RWPE1 (cell line): ENCODE measurements at regions not wholly inside any gene's neighbourhood (a gene's known extent, or its start where the extent isn't known, plus 50 kb on each side); places are given as distances from the start of the nearest gene placed in this dataset.

ENCODE experiments used
- CTCF ChIA-PET: fragments of 350-600 bp; sonication (Branson Sonifier 250); formaldehyde crosslinking; extraction: SDS; loops from one replicate; lab custom pipeline; 2021; lab: Yijun Ruan, JAX
- POLR2A ChIA-PET: fragments of 400-600 bp; formaldehyde crosslinking; extraction: SDS; loops from one replicate; lab custom pipeline; 2020; ENCODE audit warnings: antibody characterized with exemption; ENCODE audit not compliant: low non-redundant PET; lab: Yijun Ruan, JAX
- DNase-seq: peaks from one replicate; pipeline ENCODE4 v3.0.0; 2012; ENCODE audit warnings: low spot score
- H3K27ac ChIP-seq: fragments of 450-650 bp; 2 replicates; pipeline ENCODE4 v1.5.1; 2017
- CTCF ChIP-seq: fragments of 450-650 bp; conservative IDR thresholded peaks from 2 replicates; pipeline ENCODE4 v1.5.1; 2017; ENCODE audit warnings: low read depth, mild to moderate bottlenecking

DNA sequence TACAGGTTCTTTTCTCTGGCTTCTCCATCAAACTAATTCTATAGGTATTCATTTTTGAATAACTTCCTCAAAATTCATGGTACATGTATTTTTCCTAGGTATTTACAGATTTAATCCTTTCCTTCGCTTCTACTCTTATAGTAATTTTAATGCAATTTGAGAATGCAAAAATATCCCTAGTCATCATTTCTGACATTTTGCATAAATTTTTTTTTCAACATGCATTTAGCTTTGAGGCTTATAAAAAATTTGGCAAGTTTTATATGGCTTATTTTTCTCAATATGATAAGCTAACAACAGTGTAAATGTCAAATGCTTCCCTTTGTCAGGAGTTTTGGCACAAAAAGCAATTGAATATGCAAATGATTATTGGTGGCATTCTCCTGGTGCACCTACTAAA, 872.6 kb downstream of the FLRT2 start:
- DNase-seq = no peak
- POLR2A ChIA-PET = no interaction called here
- CTCF ChIA-PET = no interaction called here
- no peak overlapping the region for H3K27ac ChIP-seq
- no peak for TF ChIP-seq CTCF

- TF ChIP-seq CTCF = no peak
- ChIA-PET CTCF (no interaction called here), POLR2A (no interaction called here)
- no peak overlapping the region for H3K27ac ChIP-seq
- no peak for DNase-seq
Observed at GRCh38 chr14:86391085-86391484, 861.1 kb downstream of the FLRT2 start.

DNA sequence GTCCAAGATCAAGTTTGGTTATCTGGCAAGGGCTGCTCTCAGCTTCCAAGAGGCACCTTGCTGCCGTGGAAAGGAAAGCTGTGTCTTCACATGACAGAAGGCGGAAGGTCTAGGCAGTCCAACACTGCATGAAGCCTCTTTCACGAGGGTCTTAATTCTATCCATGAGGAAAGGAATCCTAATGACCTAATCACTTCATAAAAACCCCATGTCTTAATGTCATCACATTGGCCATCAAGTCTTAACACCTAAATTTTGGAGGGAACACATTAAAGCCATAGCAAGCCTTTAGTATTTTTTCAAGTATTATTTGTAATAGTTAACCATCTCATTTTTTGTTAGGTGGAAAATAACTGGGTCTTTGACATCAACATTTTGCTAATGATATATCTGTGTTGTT, 858.3 kb downstream of the FLRT2 start:
- CTCF ChIA-PET = no interaction called here
- no peak overlapping the region for H3K27ac ChIP-seq
- POLR2A ChIA-PET = no interaction called here
- no peak for DNase-seq
- no peak for TF ChIP-seq CTCF

- ChIA-PET CTCF (no interaction called here), POLR2A (no interaction called here)
- H3K27ac ChIP-seq = no peak overlapping the region
- DNase-seq = no peak
- no peak for TF ChIP-seq CTCF
Observed at GRCh38 chr14:86373886-86374285, 843.9 kb downstream of the FLRT2 start.

DNA sequence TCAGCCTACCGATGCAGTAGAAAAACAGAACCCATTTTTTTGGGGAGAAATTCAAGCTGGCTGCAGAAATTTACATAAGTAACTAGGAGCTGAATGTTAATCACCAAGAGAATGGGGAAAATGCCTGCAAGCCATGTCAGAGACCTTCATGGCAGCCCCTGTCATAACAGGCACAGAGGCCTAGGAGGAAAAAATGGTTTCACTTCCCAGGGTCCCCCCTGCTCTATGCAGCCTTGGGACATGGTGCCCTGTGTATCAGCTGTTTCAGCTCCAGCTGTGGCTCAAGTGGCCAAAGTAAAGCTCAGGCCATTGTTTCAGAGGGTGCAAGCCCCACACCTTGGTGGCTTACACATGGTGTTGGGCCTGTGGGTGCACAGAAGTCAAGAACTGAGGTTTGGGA, 842.5 kb downstream of the FLRT2 start:
- POLR2A ChIA-PET = no interaction called here

GRCh38 chr14:86364634-86365033, 834.7 kb downstream of the FLRT2 start:
- no peak for DNase-seq
- ChIA-PET CTCF (no interaction called here), POLR2A (no interaction called here)
- no peak for TF ChIP-seq CTCF
- no peak overlapping the region for H3K27ac ChIP-seq

More for the DNA sequence above, 842.5 kb downstream of the FLRT2 start:
- no peak for DNase-seq
- TF ChIP-seq CTCF = no peak
- H3K27ac ChIP-seq = no peak overlapping the region
- CTCF ChIA-PET = no interaction called here

DNA sequence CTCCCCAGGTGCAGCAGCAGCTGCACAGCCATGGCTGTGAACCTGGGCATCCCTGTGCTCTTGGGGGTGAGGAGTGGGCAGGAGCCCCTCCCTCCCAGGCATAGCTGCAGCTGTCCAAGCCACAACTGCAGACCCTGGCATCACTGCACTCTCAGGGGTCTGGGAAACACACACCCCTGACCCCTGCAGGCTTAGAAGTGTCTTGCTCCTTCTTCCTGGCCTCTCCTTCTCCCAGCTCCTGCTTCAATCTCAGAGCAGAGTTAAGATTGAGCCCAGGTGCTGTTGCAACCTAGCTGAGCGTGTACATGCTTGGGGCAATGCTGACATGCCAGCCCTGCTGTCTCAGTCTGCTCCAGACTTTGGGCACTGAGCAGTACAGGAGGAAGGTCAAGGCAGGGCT, 833.6 kb downstream of the FLRT2 start:
- ChIA-PET POLR2A (no interaction called here), CTCF (no interaction called here)
- DNase-seq = no peak
- no peak overlapping the region for H3K27ac ChIP-seq
- no peak for TF ChIP-seq CTCF
